GM18505 (cell line): ENCODE measurements at regions not wholly inside any gene's neighbourhood (a gene's known extent, or its start where the extent isn't known, plus 50 kb on each side); places are given as distances from the start of the nearest gene placed in this dataset.

Experiments used
- ATAC-seq: cut with Tn5 transposase; IDR thresholded peaks from one replicate; pipeline ENCODE4 v1.9.1; 2021; ENCODE audit not compliant: unreplicated experiment
- POLR2A ChIP-seq: IDR thresholded peaks from 4 replicates; pipeline ENCODE4 v1.6.1; 2011; ENCODE audit warnings: borderline replicate concordance; ENCODE audit not compliant: insufficient read depth, insufficient read length; ENCODE audit errors: extremely low read depth

- ATAC-seq: no peak
- no peak for TF ChIP-seq POLR2A
These were observed 287.3 kb upstream of the GBE1 start for GRCh38 chr3:82048711-82049110.

GRCh38 chr3:82044930-82045705 lies 283.7 kb upstream of the GBE1 start:
- TF ChIP-seq POLR2A: no peak
- ATAC-seq: no peak

- no peak for ATAC-seq
These were observed 277.1 kb upstream of the GBE1 start for GRCh38 chr3:82038556-82038955.

GRCh38 chr3:82033186-82033585 lies 271.7 kb upstream of the GBE1 start:
- ATAC-seq: no peak

More at GRCh38 chr3:82038556-82038955, 277.1 kb upstream of the GBE1 start:
- TF ChIP-seq POLR2A: no peak

GRCh38 chr3:82031596-82031995 lies 270.2 kb upstream of the GBE1 start:
- TF ChIP-seq POLR2A: no peak
- ATAC-seq: no peak

More at GRCh38 chr3:82033186-82033585, 271.7 kb upstream of the GBE1 start:
- TF ChIP-seq POLR2A: no peak

- ATAC-seq: no peak
- no peak for TF ChIP-seq POLR2A
These were observed 269.5 kb upstream of the GBE1 start for GRCh38 chr3:82030916-82031315.

- TF ChIP-seq POLR2A: no peak
- no peak for ATAC-seq
These were observed 261.4 kb upstream of the GBE1 start for GRCh38 chr3:82022836-82023235.

GRCh38 chr3:82020282-82020681 lies 258.8 kb upstream of the GBE1 start:
- no peak for TF ChIP-seq POLR2A
- no peak for ATAC-seq

- no peak for ATAC-seq
- TF ChIP-seq POLR2A: no peak
These were observed 253.8 kb upstream of the GBE1 start for GRCh38 chr3:82015241-82015640.

- no peak for TF ChIP-seq POLR2A
- ATAC-seq: no peak
These were observed 251.3 kb upstream of the GBE1 start for GRCh38 chr3:82012775-82013174.

GRCh38 chr3:82011336-82011735 lies 249.9 kb upstream of the GBE1 start:
- no peak for ATAC-seq
- TF ChIP-seq POLR2A: no peak

GRCh38 chr3:82005266-82005665 lies 243.8 kb upstream of the GBE1 start:
- no peak for TF ChIP-seq POLR2A
- no peak for ATAC-seq

- no peak for ATAC-seq
- no peak for TF ChIP-seq POLR2A
These were observed 242.8 kb upstream of the GBE1 start for GRCh38 chr3:82004266-82004665.

- ATAC-seq: no peak
- TF ChIP-seq POLR2A: no peak
These were observed 241.7 kb upstream of the GBE1 start for GRCh38 chr3:82002986-82003642.
